HEK293T (cell line): ENCODE measurements at regions not wholly inside any gene's neighbourhood (a gene's known extent, or its start where the extent isn't known, plus 50 kb on each side); places are given as distances from the start of the nearest gene placed in this dataset.
A peak's percentile ranks its signal among the peaks of the same experiment; 100 is the strongest.

Experiments used
- CTCF ChIA-PET: fragments of 350-600 bp; formaldehyde crosslinking; extraction: SDS; loops from one replicate; lab custom pipeline; 2021; ENCODE audit warnings: antibody characterized with exemption, inconsistent platforms; lab: Yijun Ruan, JAX
- POLR2A ChIA-PET: fragments of 350-600 bp; formaldehyde crosslinking; extraction: SDS; loops from one replicate; lab custom pipeline; 2020; ENCODE audit warnings: antibody characterized with exemption, inconsistent platforms; lab: Yijun Ruan, JAX
- DNase-seq: peaks from one replicate; pipeline ENCODE4 v3.0.0; 2012; ENCODE audit warnings: mixed read lengths; ENCODE audit errors: extremely low spot score
- ARNT ChIP-seq: fragments of 450-650 bp; IDR thresholded peaks from 2 replicates; pipeline ENCODE4 v1.6.1; 2017; ENCODE audit warnings: mild to moderate bottlenecking
- BHLHE40 ChIP-seq: fragments of 450-650 bp; IDR thresholded peaks from 2 replicates; pipeline ENCODE4 v1.6.1; 2016; ENCODE audit warnings: mild to moderate bottlenecking, moderate library complexity, borderline replicate concordance
- CTBP1 ChIP-seq: fragments of 450-650 bp; IDR thresholded peaks from 2 replicates; pipeline ENCODE4 v1.6.1; 2016; ENCODE audit warnings: borderline replicate concordance
- ELF4 ChIP-seq: fragments of 450-650 bp; IDR thresholded peaks from 2 replicates; pipeline ENCODE4 v1.6.1; 2017; ENCODE audit warnings: antibody characterized with exemption
- FOXA1 ChIP-seq: fragments of 450-650 bp; IDR thresholded peaks from 2 replicates; pipeline ENCODE4 v1.6.1; 2016; ENCODE audit warnings: mild to moderate bottlenecking
- FOXK2 ChIP-seq: fragments of 450-650 bp; IDR thresholded peaks from 2 replicates; pipeline ENCODE4 v1.6.1; 2016; ENCODE audit warnings: mild to moderate bottlenecking
- FOXM1 ChIP-seq: fragments of 450-650 bp; IDR thresholded peaks from 2 replicates; pipeline ENCODE4 v1.6.1; 2017; ENCODE audit warnings: mild to moderate bottlenecking, borderline replicate concordance
- HDGF ChIP-seq: fragments of 450-650 bp; IDR thresholded peaks from 2 replicates; pipeline ENCODE4 v1.6.1; 2017; ENCODE audit warnings: antibody characterized with exemption, borderline replicate concordance
- L3MBTL2 ChIP-seq: fragments of 450-650 bp; conservative IDR thresholded peaks from 2 replicates; pipeline ENCODE4 v1.6.1; 2016; ENCODE audit warnings: mild to moderate bottlenecking
- LEF1 ChIP-seq: fragments of 450-650 bp; IDR thresholded peaks from 2 replicates; pipeline ENCODE4 v1.6.1; 2017; ENCODE audit warnings: mild to moderate bottlenecking, borderline replicate concordance
- NFRKB ChIP-seq: fragments of 450-650 bp; IDR thresholded peaks from 2 replicates; pipeline ENCODE4 v1.6.1; 2016; ENCODE audit warnings: mild to moderate bottlenecking, moderate library complexity
- SP1 ChIP-seq: fragments of 450-650 bp; IDR thresholded peaks from 2 replicates; pipeline ENCODE4 v1.6.1; 2017
- SUZ12 ChIP-seq: fragments of 450-650 bp; IDR thresholded peaks from 2 replicates; pipeline ENCODE4 v1.6.1; 2016; ENCODE audit warnings: mild to moderate bottlenecking
- TARDBP ChIP-seq: fragments of 450-650 bp; IDR thresholded peaks from 2 replicates; pipeline ENCODE4 v1.6.1; 2016
- ZNF384 ChIP-seq: fragments of 450-650 bp; IDR thresholded peaks from 2 replicates; pipeline ENCODE4 v1.6.1; 2016
- TF ChIP-seq, protein P1 (sequence below): fragments of 450-650 bp; IDR thresholded peaks from 2 replicates; pipeline ENCODE4 v1.6.1; 2016

DNA sequence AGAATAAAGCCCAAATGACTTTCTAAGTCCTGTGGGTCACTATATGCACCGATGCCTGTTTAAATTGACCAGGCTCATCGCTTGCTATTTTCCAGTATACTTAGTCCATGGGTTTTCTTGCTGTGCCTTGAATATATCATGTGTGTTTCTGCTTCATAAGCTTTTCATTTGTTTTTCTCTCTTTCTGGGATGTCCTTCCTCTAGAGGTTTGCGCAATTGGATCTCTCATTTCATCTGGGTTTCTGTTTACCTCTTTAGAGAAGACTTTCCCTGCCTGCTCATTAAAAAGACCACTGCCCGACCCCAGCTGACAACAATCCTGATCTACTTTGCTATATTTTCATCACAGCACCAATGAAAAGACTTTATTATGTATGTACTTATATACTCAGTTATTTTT lies 150.9 kb upstream of the CYRIA start:
- POLR2A ChIA-PET: no interaction called here
- CTCF ChIA-PET: no interaction called here
- no peak for TF ChIP-seq ZNF384
- no peak for TF ChIP-seq HDGF
- no peak for TF ChIP-seq FOXK2
- TF ChIP-seq, protein P1, sequence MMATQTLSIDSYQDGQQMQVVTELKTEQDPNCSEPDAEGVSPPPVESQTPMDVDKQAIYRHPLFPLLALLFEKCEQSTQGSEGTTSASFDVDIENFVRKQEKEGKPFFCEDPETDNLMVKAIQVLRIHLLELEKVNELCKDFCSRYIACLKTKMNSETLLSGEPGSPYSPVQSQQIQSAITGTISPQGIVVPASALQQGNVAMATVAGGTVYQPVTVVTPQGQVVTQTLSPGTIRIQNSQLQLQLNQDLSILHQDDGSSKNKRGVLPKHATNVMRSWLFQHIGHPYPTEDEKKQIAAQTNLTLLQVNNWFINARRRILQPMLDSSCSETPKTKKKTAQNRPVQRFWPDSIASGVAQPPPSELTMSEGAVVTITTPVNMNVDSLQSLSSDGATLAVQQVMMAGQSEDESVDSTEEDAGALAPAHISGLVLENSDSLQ: no peak
- no peak for TF ChIP-seq FOXA1
- TF ChIP-seq TARDBP: no peak
- no peak for TF ChIP-seq L3MBTL2
- TF ChIP-seq BHLHE40: no peak
- TF ChIP-seq SUZ12: no peak
- TF ChIP-seq NFRKB: no peak
- no peak for TF ChIP-seq ELF4
- TF ChIP-seq FOXM1: no peak
- TF ChIP-seq ARNT: no peak
- no peak for TF ChIP-seq CTBP1
- TF ChIP-seq SP1: no peak
- DNase-seq: no peak

- no peak for TF ChIP-seq HDGF
- TF ChIP-seq LEF1: no peak
- TF ChIP-seq, protein P1: no peak
- TF ChIP-seq SP1: no peak
- TF ChIP-seq ZNF384: no peak
- no peak for TF ChIP-seq FOXA1
- CTCF ChIA-PET: no interaction called here
- POLR2A ChIA-PET: no interaction called here
- no peak for DNase-seq
Observed at GRCh38 chr2:16816016-16816415, 150.4 kb upstream of the CYRIA start.

- DNase-seq: no peak
- ChIA-PET POLR2A (no interaction called here), CTCF (no interaction called here)
- no peak for TF ChIP-seq FOXA1
- TF ChIP-seq NFRKB: no peak
- no peak for TF ChIP-seq ELF4
- TF ChIP-seq ARNT: no peak
Observed at GRCh38 chr2:16813593-16813992, 148.0 kb upstream of the CYRIA start.

- TF ChIP-seq FOXK2 (no peak), TARDBP (no peak), ARNT (no peak), NFRKB (no peak), FOXA1 (no peak), L3MBTL2 (no peak)
- POLR2A ChIA-PET: no interaction called here
Observed at GRCh38 chr2:16798472-16798871, 132.8 kb upstream of the CYRIA start.

DNA sequence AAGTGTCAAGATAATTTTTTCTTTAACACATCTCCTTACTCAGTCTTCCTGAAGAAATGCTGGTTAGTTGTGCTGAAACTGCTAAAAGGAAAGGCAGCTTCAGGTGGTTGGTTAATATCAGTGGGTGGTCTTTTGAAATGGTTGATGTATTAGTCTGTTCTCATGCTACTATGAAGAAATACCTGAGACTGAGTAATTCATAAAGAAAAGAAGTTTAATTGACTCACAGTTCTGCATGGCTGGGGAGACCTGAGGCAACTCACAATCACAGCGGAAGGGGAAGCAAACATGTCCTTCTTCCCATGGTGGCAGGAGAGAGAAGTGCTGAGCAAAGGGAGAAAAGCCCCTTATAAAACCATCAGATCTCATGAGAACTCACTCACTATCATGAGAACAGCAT lies 125.9 kb upstream of the CYRIA start:
- TF ChIP-seq CTBP1 (no peak), L3MBTL2 (no peak), TARDBP (no peak), ZNF384 (no peak), LEF1 (no peak), HDGF (no peak), FOXK2 (no peak), SUZ12 (no peak), ELF4 (no peak), FOXA1 (no peak), ARNT (no peak), SP1 (no peak), NFRKB (no peak), FOXM1 (no peak), BHLHE40 (no peak)
- TF ChIP-seq, protein P1: no peak
- CTCF ChIA-PET: no interaction called here
- POLR2A ChIA-PET: no interaction called here
- no peak for DNase-seq

More at GRCh38 chr2:16798472-16798871, 132.8 kb upstream of the CYRIA start:
- CTCF ChIA-PET: no interaction called here
- DNase-seq: no peak

DNA sequence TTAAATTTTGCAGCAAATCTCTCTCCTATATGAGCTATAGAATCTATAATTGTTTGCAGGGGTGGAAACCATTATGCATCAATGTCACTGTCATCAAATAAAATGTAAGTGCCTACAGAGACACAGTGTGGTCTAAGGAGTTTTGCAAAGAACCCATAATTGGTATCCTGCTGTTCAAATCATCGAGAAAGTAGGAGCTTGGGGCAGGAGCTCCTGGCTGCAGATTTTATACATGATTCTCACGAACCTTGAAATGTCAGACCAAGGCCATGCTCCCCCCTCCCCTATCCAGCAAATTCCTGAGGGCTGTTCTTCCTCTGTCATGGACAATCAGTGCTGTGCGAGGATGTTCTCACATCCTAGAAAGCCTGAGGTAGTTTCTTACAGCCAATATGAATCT lies 119.5 kb upstream of the CYRIA start:
- peak; percentile 95 for TF ChIP-seq ARNT
- TF ChIP-seq, protein P1: peak; percentile 66
- TF ChIP-seq LEF1: no peak
- TF ChIP-seq L3MBTL2: no peak
- no peak for TF ChIP-seq SP1
- no peak for TF ChIP-seq BHLHE40
- POLR2A ChIA-PET: no interaction called here
- DNase-seq: peak; percentile 18
- CTCF ChIA-PET: no interaction called here

GRCh38 chr2:16784652-16785051 lies 119.0 kb upstream of the CYRIA start:
- POLR2A ChIA-PET: no interaction called here
- CTCF ChIA-PET: no interaction called here
- peak; percentile 21 for DNase-seq

More at GRCh38 chr2:16784652-16785051, 119.0 kb upstream of the CYRIA start:
- TF ChIP-seq ELF4 (no peak), FOXM1 (no peak), TARDBP (no peak), NFRKB (no peak)
